ENCODE measurements at regions not wholly inside any gene's neighbourhood (a gene's known extent, or its start where the extent isn't known, plus 50 kb on each side); places are given as distances from the start of the nearest gene placed in this dataset.

GRCh38 chr5:104998169-104998568, 1435.6 kb upstream of the NUDT12 start:
- TF ChIP-seq ZNF8 (CRISPR knock-in tag; IDR thresholded peaks at IDR 0.05) (no peak), PATZ1 (CRISPR knock-in tag; IDR thresholded peaks at IDR 0.05; ENCODE audit: borderline replicate concordance) (no peak), ARNTL (CRISPR knock-in tag; IDR thresholded peaks at IDR 0.05; ENCODE audit: borderline replicate concordance, low read depth) (no peak), ESRRG (CRISPR knock-in tag; IDR thresholded peaks at IDR 0.05) (no peak)
